ENCODE measurements at regions not wholly inside any gene's neighbourhood (a gene's known extent, or its start where the extent isn't known, plus 50 kb on each side); places are given as distances from the start of the nearest gene placed in this dataset.
"Not testable (repeated sequence)": the region's sequence is repeated elsewhere in the genome, so short reads cannot be mapped to it uniquely, and the experiment has no call there.

GRCh38 chr5:101626572-101626971 is 669.5 kb downstream of the SLCO4C1 start:
- peak; percentile 29 for DNase-seq

- DNase-seq, result no peak
These were observed 685.0 kb downstream of the SLCO4C1 start for GRCh38 chr5:101611039-101611438.

GRCh38 chr5:101608322-101608721 is 687.8 kb downstream of the SLCO4C1 start:
- DNase-seq, result peak; percentile 40

GRCh38 chr5:101605700-101606099 is 690.4 kb downstream of the SLCO4C1 start:
- no peak for DNase-seq

GRCh38 chr5:101600614-101601013 is 695.5 kb downstream of the SLCO4C1 start:
- no peak for DNase-seq

GRCh38 chr5:101590384-101590783 is 687.3 kb upstream of the ST8SIA4 start:
- no peak for DNase-seq

GRCh38 chr5:101585366-101585765 is 682.3 kb upstream of the ST8SIA4 start:
- DNase-seq, result no peak

GRCh38 chr5:101580591-101580990 is 677.5 kb upstream of the ST8SIA4 start:
- DNase-seq, result no peak

GRCh38 chr5:101574017-101574416 is 670.9 kb upstream of the ST8SIA4 start:
- no peak for DNase-seq

GRCh38 chr5:101561018-101561417 is 657.9 kb upstream of the ST8SIA4 start:
- DNase-seq, result no peak

- no peak for DNase-seq
These were observed 640.7 kb upstream of the ST8SIA4 start for GRCh38 chr5:101543780-101544179.

GRCh38 chr5:101539315-101539714 is 636.2 kb upstream of the ST8SIA4 start:
- no peak for DNase-seq

GRCh38 chr5:101535626-101536025 is 632.5 kb upstream of the ST8SIA4 start:
- no peak for DNase-seq

GRCh38 chr5:101534491-101535110 is 631.5 kb upstream of the ST8SIA4 start:
- no peak for DNase-seq

- no peak for DNase-seq
These were observed 629.3 kb upstream of the ST8SIA4 start for GRCh38 chr5:101532430-101532829.

- no peak for DNase-seq
These were observed 627.9 kb upstream of the ST8SIA4 start for GRCh38 chr5:101531026-101531425.

GRCh38 chr5:101529094-101529493 is 626.0 kb upstream of the ST8SIA4 start:
- not testable (repeated sequence) for DNase-seq

GRCh38 chr5:101520417-101520816 is 617.3 kb upstream of the ST8SIA4 start:
- DNase-seq, result no peak

GRCh38 chr5:101517795-101518194 is 614.7 kb upstream of the ST8SIA4 start:
- DNase-seq, result no peak

- DNase-seq, result no peak
These were observed 612.6 kb upstream of the ST8SIA4 start for GRCh38 chr5:101515721-101516120.

GRCh38 chr5:101505891-101506570 is 602.9 kb upstream of the ST8SIA4 start:
- no peak for DNase-seq

- DNase-seq, result no peak
These were observed 579.8 kb upstream of the ST8SIA4 start for GRCh38 chr5:101482931-101483330.

GRCh38 chr5:101473483-101473882 is 570.4 kb upstream of the ST8SIA4 start:
- no peak for DNase-seq

GRCh38 chr5:101461455-101461854 is 558.4 kb upstream of the ST8SIA4 start:
- DNase-seq, result no peak

- DNase-seq, result no peak
These were observed 555.5 kb upstream of the ST8SIA4 start for GRCh38 chr5:101458587-101458986.

Measured in retina (tissue), 1 donor.